ENCODE measurements at regions not wholly inside any gene's neighbourhood (a gene's known extent, or its start where the extent isn't known, plus 50 kb on each side); places are given as distances from the start of the nearest gene placed in this dataset.

GRCh38 chr1:234681990-234682389, 72.0 kb upstream of the IRF2BP2 start:
- TF ChIP-seq TCF7L2 (IDR thresholded peaks at IDR 0.05; ENCODE audit: low read depth, low read length) (no peak), CTCF (IDR thresholded peaks at IDR 0.05) (no peak), POLR2AphosphoS5 (IDR thresholded peaks at IDR 0.05; ENCODE audit: low read depth, low read length) (no peak)

Measured in Panc1 (cell line).